ENCODE measurements at regions not wholly inside any gene's neighbourhood (a gene's known extent, or its start where the extent isn't known, plus 50 kb on each side); places are given as distances from the start of the nearest gene placed in this dataset.

DNA sequence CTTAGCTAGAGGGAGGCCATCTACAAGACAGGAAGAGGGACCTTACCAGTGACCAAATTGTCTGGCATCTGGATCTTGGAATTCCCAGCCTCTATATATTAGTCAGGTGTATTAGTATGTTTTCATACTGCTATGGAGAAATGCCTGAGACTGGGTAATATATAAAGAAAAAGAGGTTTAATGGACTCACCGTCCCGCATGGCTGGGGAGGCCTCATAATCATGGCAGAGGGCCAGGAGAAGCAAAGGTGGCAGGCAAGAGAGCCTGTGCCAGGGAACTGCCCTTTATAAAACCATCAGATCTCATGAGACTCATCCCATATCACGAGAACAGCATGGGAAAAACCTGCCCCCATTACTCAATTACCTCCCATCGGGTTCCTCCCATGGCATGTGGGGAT is 500.2 kb downstream of the SHISA9 start:
- TF ChIP-seq ZFX (IDR thresholded peaks at IDR 0.05) = no peak
- TF ChIP-seq, protein P1, sequence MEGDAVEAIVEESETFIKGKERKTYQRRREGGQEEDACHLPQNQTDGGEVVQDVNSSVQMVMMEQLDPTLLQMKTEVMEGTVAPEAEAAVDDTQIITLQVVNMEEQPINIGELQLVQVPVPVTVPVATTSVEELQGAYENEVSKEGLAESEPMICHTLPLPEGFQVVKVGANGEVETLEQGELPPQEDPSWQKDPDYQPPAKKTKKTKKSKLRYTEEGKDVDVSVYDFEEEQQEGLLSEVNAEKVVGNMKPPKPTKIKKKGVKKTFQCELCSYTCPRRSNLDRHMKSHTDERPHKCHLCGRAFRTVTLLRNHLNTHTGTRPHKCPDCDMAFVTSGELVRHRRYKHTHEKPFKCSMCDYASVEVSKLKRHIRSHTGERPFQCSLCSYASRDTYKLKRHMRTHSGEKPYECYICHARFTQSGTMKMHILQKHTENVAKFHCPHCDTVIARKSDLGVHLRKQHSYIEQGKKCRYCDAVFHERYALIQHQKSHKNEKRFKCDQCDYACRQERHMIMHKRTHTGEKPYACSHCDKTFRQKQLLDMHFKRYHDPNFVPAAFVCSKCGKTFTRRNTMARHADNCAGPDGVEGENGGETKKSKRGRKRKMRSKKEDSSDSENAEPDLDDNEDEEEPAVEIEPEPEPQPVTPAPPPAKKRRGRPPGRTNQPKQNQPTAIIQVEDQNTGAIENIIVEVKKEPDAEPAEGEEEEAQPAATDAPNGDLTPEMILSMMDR (conservative IDR thresholded peaks at IDR 0.05) = no peak
- H3K27ac ChIP-seq = no peak overlapping the region

DNA sequence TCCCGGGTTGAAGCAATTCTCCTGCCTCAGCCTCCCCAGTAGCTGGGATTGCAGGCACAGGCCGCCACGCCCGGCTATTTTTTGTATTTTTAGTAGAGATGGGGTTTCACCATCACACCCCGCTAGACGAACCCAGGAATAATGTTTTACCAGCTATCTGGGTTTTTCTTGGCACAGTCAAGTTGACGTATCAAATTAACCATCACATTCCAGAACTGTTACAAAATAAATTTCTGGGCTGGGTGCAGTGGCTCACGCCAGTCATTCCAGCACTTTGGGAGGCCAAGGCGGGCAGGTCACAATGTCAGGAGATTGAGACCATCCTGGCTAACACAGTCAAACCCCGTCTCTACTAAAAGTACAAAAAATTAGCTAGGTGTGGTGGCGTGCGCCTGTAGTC is 501.2 kb downstream of the SHISA9 start:
- H3K27ac ChIP-seq = no peak overlapping the region
- no peak for TF ChIP-seq ZFX (IDR thresholded peaks at IDR 0.05)
- TF ChIP-seq, protein P1 (conservative IDR thresholded peaks at IDR 0.05) = no peak

DNA sequence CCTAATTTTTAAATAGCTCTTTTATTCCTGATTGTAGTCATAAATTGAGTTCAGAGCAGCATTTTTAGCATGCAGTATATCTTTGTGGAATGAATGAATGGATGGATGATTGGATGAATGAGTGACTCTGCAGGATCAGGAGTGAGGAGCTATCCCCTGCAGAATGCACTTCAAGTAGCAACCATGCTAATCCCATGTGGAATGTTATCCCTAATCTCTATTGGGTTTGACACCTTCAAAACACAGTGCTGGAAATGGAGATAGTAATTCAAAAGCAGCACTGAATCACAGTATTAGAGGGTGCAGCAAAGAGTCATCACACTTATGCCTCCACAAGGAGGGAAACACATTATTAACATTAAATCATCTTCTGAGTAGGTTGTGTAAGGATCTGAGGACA is 501.9 kb downstream of the SHISA9 start:
- no peak overlapping the region for H3K27ac ChIP-seq
- TF ChIP-seq, protein P1 (conservative IDR thresholded peaks at IDR 0.05) = no peak
- no peak for TF ChIP-seq ZFX (IDR thresholded peaks at IDR 0.05)

DNA sequence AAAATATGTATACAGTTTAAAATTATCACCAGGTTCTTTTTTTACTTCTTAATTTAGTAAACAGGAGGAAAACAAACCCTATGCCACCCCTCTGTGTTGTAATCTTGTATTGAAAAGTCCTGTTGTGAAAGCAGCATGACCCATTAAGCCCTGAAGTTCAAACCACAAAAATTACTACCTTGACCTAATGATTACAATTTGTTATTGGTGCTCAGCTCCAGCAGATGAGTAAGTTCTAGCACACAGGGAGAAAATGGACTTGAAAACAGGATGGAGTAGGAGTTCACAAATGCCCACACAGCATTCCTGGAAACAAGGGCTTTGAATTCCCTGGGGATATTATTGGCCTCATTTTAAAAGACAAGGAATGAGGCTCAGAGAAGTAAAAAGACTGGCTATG is 505.8 kb upstream of the ERCC4 start:
- TF ChIP-seq, protein P1 (conservative IDR thresholded peaks at IDR 0.05) = no peak
- no peak for TF ChIP-seq ZFX (IDR thresholded peaks at IDR 0.05)
- H3K27ac ChIP-seq = no peak overlapping the region

DNA sequence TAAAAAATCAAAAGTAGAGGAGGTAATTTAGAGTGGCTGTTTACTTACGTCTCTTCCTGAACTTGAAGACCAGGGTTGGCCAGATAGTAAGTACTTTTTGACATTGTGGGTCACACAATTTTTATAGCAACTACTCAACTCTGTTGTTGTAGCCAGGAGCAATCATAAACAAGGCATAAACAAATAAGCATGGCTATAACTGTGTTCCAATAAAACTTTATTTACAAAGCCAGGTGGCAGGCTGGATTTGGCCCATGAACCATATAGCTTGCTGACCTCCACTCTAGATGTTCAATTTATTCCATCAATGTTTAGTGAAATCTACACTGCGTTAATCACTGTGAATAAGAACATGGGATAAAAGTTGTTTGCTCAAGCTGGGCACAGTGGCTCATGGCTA is 500.4 kb upstream of the ERCC4 start:
- H3K27ac ChIP-seq = no peak overlapping the region
- TF ChIP-seq, protein P1 (conservative IDR thresholded peaks at IDR 0.05) = no peak
- TF ChIP-seq ZFX (IDR thresholded peaks at IDR 0.05) = no peak

DNA sequence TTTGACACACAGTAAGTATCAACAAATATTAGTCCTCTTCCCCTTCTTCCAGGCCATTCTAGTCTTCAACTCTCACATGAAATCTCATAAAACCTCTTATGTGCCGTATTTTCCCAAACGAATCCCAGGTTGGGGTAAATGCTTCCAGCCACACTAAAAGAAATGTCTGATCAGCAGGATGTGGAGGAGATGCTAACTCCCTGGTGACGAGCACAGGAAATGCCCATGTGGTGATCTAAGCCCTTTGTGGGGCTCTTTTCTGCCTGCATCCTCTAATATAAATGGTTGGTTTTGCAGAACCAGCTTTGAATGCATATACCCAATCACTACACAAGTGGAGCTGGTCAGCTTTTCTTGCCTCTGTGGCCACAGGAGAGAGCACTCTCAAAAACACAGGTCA is 498.2 kb upstream of the ERCC4 start:
- no peak overlapping the region for H3K27ac ChIP-seq
- no peak for TF ChIP-seq ZFX (IDR thresholded peaks at IDR 0.05)
- TF ChIP-seq, protein P1 (conservative IDR thresholded peaks at IDR 0.05) = no peak

DNA sequence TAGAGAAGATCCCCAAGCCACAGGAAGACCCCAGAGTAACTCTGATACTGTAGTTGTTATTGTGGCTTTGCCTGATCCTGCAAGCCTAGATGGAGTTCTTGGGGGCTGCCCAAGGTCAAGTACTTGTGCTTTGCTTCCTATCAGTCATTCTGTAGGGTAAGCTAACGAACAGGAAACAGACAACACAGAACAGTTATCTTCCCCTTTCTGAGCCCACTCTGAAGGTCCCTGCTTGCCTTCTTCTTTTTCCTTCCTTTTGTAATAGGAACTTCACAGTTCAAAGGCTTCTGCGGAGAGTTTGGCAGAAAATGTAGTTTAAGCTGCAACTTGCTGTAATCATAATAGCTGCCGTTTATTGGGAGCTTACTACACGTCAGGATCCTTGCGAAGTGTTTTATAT is 494.1 kb upstream of the ERCC4 start:
- TF ChIP-seq ZFX (IDR thresholded peaks at IDR 0.05) = no peak
- TF ChIP-seq, protein P1 (conservative IDR thresholded peaks at IDR 0.05) = no peak
- no peak overlapping the region for H3K27ac ChIP-seq
